ENCODE measurements at regions not wholly inside any gene's neighbourhood (a gene's known extent, or its start where the extent isn't known, plus 50 kb on each side); places are given as distances from the start of the nearest gene placed in this dataset.
A peak's percentile ranks its signal among the peaks of the same experiment; 100 is the strongest.

DNA sequence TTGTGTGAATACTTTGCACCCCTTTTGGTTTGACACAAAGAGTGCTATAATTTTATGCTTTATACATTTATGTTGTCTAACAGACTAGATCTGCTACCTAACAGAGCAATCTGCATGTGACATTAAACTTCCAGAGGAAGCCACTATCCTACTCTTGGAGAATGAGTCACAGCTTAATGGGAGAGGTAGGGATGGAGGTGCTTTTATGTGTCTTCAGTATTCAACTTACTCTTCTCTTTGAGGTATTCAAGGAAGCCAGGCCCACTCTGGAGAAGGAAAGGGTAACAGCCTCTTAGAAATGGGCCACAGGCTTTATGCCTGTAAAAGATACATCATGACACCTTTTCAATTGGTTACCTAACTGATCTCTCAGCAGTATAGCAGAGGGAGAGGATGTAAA is 85.8 kb upstream of the NEUROD1 start:
- DNase-seq, result no peak

- DNase-seq, result no peak
These were observed 89.8 kb upstream of the NEUROD1 start for GRCh38 chr2:181770150-181770549.

GRCh38 chr2:181771356-181771755 is 91.0 kb upstream of the NEUROD1 start:
- DNase-seq, result no peak

- no peak for DNase-seq
These were observed 92.0 kb upstream of the NEUROD1 start for GRCh38 chr2:181772334-181772733.

DNA sequence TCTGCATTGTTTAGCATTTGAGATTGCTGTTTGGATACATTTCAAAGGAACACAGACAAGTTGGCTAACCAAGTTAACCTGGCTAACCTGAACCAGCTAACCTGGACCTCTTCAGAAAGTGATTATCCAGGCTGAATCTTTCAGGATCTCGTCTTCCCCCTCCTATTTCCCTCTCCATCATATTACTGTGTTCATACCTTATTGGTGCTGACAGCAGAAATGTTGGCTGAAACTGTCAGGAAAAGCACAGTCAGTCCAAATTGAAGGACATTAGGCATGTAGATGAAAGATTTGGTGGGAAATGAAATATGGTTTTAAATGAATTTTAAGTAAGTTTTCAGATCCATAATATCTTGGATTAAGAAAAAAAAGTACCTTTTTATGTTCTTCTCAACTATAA is 92.5 kb upstream of the NEUROD1 start:
- no peak for DNase-seq

- DNase-seq, result no peak
These were observed 94.4 kb upstream of the NEUROD1 start for GRCh38 chr2:181774685-181775084.

DNA sequence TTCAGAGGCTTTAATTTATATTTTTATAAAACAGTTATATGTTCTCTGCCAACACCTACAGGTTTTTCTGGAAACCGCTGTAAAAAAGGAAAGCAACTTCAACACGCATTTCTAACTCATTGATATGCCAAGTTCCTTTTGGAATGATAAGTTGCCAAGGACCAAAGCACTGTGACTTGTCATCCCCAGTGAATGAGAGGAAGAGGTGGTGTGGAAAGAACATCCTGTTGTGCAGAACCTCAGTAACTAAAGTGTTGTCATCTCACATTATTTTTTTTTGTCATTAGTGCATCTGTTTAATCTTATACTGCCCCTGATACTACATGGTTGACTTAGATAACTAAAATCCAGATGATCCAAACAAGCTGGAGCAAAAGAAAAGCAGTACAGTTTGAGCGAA is 96.0 kb upstream of the NEUROD1 start:
- DNase-seq, result no peak

DNA sequence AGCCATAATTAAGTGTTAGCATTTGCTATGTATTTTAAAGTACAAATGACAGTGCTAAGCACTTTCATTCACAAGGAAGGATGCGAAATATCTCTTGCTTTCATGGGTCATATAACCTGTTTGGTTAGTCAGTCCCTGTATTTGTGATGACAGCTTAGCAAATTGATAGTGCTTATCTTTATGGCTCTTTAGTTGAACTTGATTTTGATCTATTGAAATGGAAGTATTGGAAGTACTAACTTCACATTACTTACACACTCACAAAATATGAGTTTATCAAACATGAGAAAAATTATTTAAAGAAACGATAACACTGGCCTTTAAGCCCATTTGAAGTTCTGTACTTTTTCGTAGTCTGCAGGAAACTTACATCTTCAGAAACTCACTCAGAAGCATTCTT is 97.4 kb upstream of the NEUROD1 start:
- DNase-seq, result no peak

- DNase-seq, result peak in 3 of 51 donors; percentile 5 to 34 (median 29)
These were observed 98.4 kb upstream of the NEUROD1 start for GRCh38 chr2:181778621-181779201.

DNA sequence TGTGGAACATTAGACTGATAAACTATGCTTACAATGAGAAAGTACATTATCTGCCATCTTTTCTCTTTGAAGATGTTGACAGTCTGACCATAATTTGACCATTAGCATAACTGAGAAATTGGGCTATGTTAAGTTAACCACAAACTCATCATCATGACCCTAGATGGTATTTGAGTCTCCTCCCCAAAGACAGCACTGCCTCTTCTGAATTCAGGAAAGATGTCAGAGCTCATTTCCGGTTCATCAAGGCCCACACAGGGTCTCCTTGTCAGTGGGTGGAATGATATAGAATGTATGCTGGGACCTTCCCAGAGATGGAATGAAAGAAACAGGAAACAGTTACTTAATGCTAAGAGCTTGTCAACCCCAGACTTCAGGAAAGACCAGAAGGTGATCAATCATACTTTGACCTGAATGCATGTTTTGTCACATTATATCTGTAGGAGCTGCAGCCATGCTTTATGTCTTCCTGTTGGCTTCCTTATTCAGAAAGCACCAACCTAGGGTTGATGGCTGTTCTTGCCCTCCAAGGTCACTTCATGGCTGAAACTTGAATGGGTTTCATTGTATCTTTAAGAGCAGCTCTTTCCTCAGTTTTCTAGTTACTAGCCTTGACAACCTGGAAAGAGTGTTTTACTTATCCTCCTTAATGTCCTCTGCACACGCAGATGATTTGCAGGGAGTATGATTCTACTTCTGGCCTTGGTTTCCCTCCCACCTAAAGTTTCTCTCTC is 99.1 kb upstream of the NEUROD1 start:
- DNase-seq, result no peak

GRCh38 chr2:181780047-181780651 is 99.8 kb upstream of the NEUROD1 start:
- DNase-seq, result peak in 3 of 51 donors; percentile 4 to 28 (median 5)

DNA sequence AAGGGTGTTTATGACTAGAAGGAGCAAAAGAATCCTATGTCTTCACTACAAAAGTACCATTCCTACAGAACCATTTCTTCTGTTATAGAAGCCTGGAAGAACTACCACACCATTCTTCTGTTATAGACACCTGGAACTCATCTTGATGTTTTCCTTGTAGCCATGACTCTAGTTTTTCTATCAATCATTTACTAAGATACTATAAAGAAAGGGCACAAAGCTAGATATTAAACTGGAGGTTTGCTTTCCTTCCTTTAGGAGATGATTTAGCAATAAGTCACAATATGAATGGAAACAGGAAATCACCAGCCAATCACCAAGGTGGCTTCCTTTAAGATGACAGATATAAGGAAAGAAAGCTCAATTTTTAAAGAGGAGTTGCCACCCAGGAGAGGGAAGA is 100.3 kb upstream of the NEUROD1 start:
- DNase-seq, result no peak

DNA sequence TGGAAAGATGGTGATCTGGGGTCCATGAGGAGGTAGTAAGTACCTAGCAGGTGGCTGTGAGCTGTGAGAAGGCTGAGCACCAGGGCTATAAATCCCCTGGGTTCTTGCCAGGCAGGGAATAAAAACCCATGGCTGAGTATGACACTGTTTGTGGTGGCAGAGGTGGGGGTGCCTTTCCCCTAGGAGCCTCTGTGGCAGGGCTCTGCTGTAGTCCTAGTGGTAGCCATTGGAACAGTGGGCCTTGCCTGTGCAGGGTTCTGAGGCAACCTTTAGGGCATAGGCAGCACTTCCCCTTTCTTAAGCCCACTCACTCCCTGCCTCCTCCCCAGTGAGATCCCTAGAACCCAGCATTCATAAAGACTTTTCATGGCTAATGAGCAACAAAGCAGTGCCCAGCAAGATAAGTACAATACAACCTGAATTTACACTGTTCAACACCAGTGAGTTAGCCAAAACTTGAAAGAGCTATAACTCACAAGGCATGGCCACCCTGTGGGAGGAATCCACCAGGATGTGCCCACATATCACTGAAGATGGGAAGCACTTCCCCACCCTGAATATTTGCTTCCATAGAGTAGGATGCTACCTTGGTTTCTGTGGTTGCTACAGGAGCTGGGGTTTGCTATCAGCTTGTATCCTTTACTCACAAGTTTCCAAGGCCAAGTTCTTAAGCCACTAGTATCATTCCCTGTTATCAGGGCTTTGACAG is 100.9 kb upstream of the NEUROD1 start:
- DNase-seq, result no peak

DNA sequence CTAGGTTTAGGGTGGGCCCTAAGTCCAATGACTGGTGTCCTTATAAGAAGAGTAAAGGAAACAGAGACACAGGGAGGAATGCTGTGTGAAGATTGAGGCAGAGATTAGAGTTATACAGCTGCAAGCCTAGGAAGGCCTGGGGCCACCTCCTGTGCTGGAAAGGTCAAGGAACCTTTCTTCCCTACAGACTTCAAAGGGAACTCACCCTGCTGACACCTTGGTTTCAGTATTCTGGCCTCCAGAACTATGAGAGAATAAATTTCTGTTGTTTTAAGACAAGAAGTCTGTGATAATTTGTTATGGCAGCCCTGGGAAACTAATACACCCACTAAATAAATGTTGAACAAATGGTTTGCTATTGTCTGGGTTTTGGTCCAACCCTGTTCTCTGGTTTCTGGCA is 102.3 kb upstream of the NEUROD1 start:
- no peak for DNase-seq

DNA sequence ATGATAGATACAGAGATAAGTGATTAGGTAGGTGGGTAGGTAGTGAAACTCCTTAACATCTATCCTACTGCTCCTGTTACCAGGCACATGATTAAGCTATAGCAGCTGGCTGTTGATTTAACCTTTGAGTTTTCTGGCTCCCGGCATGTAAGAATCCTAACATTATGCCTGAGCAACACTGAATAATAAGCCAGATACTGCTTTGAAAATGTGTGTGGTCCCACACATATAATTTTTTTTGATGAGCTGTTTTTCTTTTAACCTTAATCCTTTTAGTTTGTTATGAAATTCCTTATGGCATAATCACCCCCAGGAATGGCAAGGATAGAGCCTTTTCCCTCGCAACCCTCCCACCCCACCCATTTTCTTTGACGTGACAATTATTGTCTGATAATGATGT is 104.2 kb upstream of the NEUROD1 start:
- DNase-seq, result no peak

- DNase-seq, result no peak
These were observed 105.5 kb upstream of the NEUROD1 start for GRCh38 chr2:181785691-181786344.

DNA sequence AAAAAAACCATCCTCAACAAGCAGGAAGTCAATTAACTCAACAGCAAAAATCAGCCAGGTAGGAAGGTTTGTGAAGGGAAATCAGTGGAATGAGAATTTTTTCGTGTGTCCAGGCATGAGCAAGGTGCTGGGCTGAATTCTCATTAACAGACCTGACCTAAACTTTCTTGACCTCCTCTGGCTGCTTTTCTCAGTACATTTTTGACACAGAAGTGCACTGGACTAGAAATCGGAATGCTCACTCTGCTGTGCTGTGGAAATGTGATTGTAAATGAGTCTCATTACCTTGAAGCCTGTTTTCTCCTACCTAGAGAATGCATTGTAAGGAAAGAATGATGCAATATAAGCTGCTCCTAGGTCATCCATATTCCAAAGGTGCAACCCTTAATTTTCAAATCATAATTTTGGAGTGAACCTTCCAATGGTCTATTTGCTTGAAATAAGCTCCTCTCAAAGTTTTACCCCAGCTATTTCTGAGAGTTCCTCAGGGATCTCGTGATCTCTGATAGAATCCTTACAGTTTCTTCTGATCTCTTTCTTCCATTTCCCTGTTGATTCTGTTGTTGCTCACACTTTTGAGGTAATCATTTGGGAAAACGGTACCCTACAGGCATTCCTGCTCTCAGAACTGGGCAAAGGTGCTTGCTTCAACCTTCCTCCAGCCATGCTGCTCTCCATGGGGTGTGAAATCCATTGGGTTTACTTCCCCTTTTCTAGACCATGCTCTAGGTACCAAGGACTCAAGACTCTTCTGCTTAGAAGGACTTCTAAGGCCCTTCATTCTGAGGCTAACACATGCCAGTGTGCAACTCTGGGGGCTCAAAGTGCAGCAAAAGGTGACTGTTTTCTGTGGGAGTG is 104.9 kb upstream of the ITPRID2 start:
- no peak for DNase-seq

- no peak for DNase-seq
These were observed 104.1 kb upstream of the ITPRID2 start for GRCh38 chr2:181787310-181788048.

DNA sequence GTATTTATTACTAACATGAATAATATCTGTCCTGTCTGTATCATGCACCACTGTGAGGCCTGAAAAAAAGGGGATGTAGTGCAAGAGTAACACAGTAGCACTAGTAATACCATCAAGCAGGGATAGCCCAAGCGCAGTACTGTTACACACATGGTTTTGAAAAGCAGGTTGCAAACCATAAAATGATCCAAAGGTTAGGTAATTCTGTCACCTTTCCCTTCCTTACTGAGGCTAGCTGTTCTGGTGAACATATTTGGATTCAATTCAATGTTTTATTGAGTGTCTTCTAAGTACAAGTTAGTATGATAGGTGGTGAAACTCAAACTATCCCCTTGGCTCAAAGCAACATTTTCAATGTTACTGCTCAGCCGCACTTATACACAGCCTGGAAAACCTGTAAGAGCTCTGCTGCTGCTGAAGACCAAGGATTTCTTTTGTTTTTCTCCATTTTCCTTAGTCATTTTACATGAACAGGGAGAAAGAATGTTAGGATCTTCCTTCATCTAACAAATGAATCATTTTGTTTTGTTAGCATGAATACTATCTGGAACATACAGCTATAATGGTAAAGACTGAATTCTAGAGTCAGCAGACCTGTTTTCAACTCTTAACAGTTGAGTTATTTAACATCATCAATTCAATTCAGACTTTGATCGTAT is 102.5 kb upstream of the ITPRID2 start:
- DNase-seq, result no peak

Measured in hypothalamus (tissue), 51 donors.